Natural killer cell (primary cell): ENCODE measurements at regions not wholly inside any gene's neighbourhood (a gene's known extent, or its start where the extent isn't known, plus 50 kb on each side); places are given as distances from the start of the nearest gene placed in this dataset.
"Not testable (repeated sequence)": the region's sequence is repeated elsewhere in the genome, so short reads cannot be mapped to it uniquely, and the experiment has no call there.

Experiments used
- ATAC-seq, 3 donors: fragments of 150-1000 bp in 2 of 3; fragments of 200-7000 bp in 1 of 3; cut with Tn5 transposase; 1 replicate in 1 of 3; 2 replicates in 2 of 3; pipeline ENCODE4 v1.10.0; 2021; ENCODE audit warnings: mild to moderate bottlenecking in 2 of 3, moderate library complexity in 2 of 3
- DNase-seq, 2 donors: peaks; one replicate each; pipeline versions ENCODE4 v3.0.0 to v3.0.0-alpha.2; 2013 to 2021; ENCODE audit warnings: mixed read lengths in 1 of 2
- H3K27ac ChIP-seq: one replicate; pipeline ENCODE4 v1.5.1; 2013; ENCODE audit warnings: mild to moderate bottlenecking, low read length
- H3K27me3 ChIP-seq: one replicate; pipeline ENCODE4 v1.6.1; 2013; ENCODE audit warnings: low read length; ENCODE audit not compliant: control insufficient read depth, insufficient read depth
- H3K36me3 ChIP-seq: one replicate; pipeline ENCODE4 v1.6.1; 2013; ENCODE audit warnings: low read length; ENCODE audit not compliant: control insufficient read depth, insufficient read depth
- H3K4me1 ChIP-seq: one replicate; pipeline ENCODE4 v1.6.1; 2013; ENCODE audit warnings: low read length; ENCODE audit not compliant: control insufficient read depth, insufficient read depth
- H3K4me3 ChIP-seq: one replicate; pipeline ENCODE4 v1.5.1; 2013; ENCODE audit warnings: low read length
- H3K9me3 ChIP-seq: one replicate; pipeline ENCODE4 v1.6.1; 2013; ENCODE audit warnings: low read length; ENCODE audit not compliant: control insufficient read depth, insufficient read depth
- H3K27ac Mint-ChIP-seq, 2 donors: one replicate each; pipeline ENCODE4 v1.8.0; 2022; ENCODE audit warnings: mild to moderate bottlenecking in 2 of 2, mixed read lengths in 2 of 2, moderate library complexity in 1 of 2
- H3K27me3 Mint-ChIP-seq, 2 donors: one replicate each; pipeline ENCODE4 v1.8.0; 2022; ENCODE audit warnings: low read depth in 2 of 2, mixed read lengths in 2 of 2
- H3K36me3 Mint-ChIP-seq: one replicate; pipeline ENCODE4 v1.8.0; 2022; ENCODE audit warnings: mixed read lengths
- H3K4me1 Mint-ChIP-seq, 2 donors: one replicate each; pipeline ENCODE4 v1.8.0; 2022; ENCODE audit warnings: mixed read lengths in 2 of 2
- H3K4me3 Mint-ChIP-seq: one replicate; pipeline ENCODE4 v1.8.0; 2022; ENCODE audit warnings: mild to moderate bottlenecking, moderate library complexity, mixed read lengths
- H3K9me3 Mint-ChIP-seq, 2 donors: one replicate each; pipeline ENCODE4 v1.8.0; 2022; ENCODE audit warnings: mixed read lengths in 2 of 2
- CTCF ChIP-seq: fragments of 200-600 bp; IDR thresholded peaks from one replicate; pipeline ENCODE4 v1.8.0; 2022; ENCODE audit warnings: antibody characterized with exemption
- WGBS: methylation state at CpG from one replicate; pipeline ENCODE4 v1.1.7; 2013; ENCODE audit warnings: missing lambda C conversion rate; ENCODE audit not compliant: insufficient coverage; 5-methylcytosine and 5-hydroxymethylcytosine counted together
- intact Hi-C: fragments of 100-400 bp; cut with micrococcal nuclease; formaldehyde crosslinking; loops from one replicate; pipeline ENCODE4 v1.14.2; 2022

- Mint-ChIP-seq H3K9me3 (peaks cover 0 to 4% of the 10 kb centered on the region in 2 donors), H3K4me1 (no peaks in the 10 kb centered on the region), H3K27ac (no peak overlapping the region), H3K36me3 (no peaks in the 10 kb centered on the region), H3K4me3 (no peak overlapping the region), H3K27me3 (peaks cover 4 to 6% of the 10 kb centered on the region in 2 donors)
- ATAC-seq (no peak), DNase-seq (no peak)
- WGBS, result 82% methylated on average over 4 of the region's 4 CpGs
- no peaks in the 10 kb centered on the region for H3K27me3 ChIP-seq
- H3K9me3 ChIP-seq, result no peaks in the 10 kb centered on the region
- TF ChIP-seq CTCF, result no peak
- no peak overlapping the region for H3K4me3 ChIP-seq
- no peak overlapping the region for H3K27ac ChIP-seq
- intact Hi-C loops, result no loop called here
- no peaks in the 10 kb centered on the region for H3K4me1 ChIP-seq
- H3K36me3 ChIP-seq, result no peaks in the 10 kb centered on the region
Observed at GRCh38 chr12:115791331-115791730, 486.2 kb downstream of the MED13L start.

GRCh38 chr12:115790526-115790925 lies 487.0 kb downstream of the MED13L start:
- H3K36me3 ChIP-seq, result no peaks in the 10 kb centered on the region
- no peak overlapping the region for H3K4me3 ChIP-seq
- 100% methylated on average over 1 of the region's 1 CpG for WGBS
- H3K9me3 ChIP-seq, result no peaks in the 10 kb centered on the region
- Mint-ChIP-seq H3K4me3 (no peak overlapping the region), H3K4me1 (no peaks in the 10 kb centered on the region), H3K36me3 (no peaks in the 10 kb centered on the region), H3K27me3 (peaks cover 1 to 6% of the 10 kb centered on the region in 2 donors), H3K9me3 (peaks cover 0 to 2% of the 10 kb centered on the region in 2 donors), H3K27ac (no peak overlapping the region)
- H3K27me3 ChIP-seq, result no peaks in the 10 kb centered on the region
- ATAC-seq (no peak), DNase-seq (no peak)
- intact Hi-C loops, result no loop called here
- no peaks in the 10 kb centered on the region for H3K4me1 ChIP-seq
- no peak for TF ChIP-seq CTCF
- no peak overlapping the region for H3K27ac ChIP-seq

GRCh38 chr12:115786490-115786889 lies 491.0 kb downstream of the MED13L start:
- H3K4me1 ChIP-seq, H3K27me3 ChIP-seq, H3K27me3 Mint-ChIP-seq, H3K36me3 ChIP-seq, H3K4me3 ChIP-seq, DNase-seq, H3K9me3 Mint-ChIP-seq, H3K4me3 Mint-ChIP-seq, intact Hi-C loops, H3K9me3 ChIP-seq, H3K4me1 Mint-ChIP-seq, H3K27ac ChIP-seq, ATAC-seq, H3K27ac Mint-ChIP-seq, H3K36me3 Mint-ChIP-seq: not testable (repeated sequence)
- WGBS, result no CpG with 5 or more reads among the region's 3 CpGs

- WGBS, result 84% methylated on average over 3 of the region's 3 CpGs
- no peak for TF ChIP-seq CTCF
- H3K9me3 ChIP-seq, result no peaks in the 10 kb centered on the region
- intact Hi-C loops, result no loop called here
- Mint-ChIP-seq H3K27me3 (peaks cover 0 to 6% of the 10 kb centered on the region in 2 donors), H3K27ac (no peak overlapping the region), H3K9me3 (no peaks in the 10 kb centered on the region), H3K4me1 (no peaks in the 10 kb centered on the region), H3K4me3 (no peak overlapping the region), H3K36me3 (no peaks in the 10 kb centered on the region)
- no peaks in the 10 kb centered on the region for H3K36me3 ChIP-seq
- H3K4me3 ChIP-seq, result no peak overlapping the region
- ATAC-seq (no peak), DNase-seq (no peak)
- no peaks in the 10 kb centered on the region for H3K4me1 ChIP-seq
- H3K27me3 ChIP-seq, result no peaks in the 10 kb centered on the region
- H3K27ac ChIP-seq, result no peak overlapping the region
Observed at GRCh38 chr12:115785548-115785947, 491.9 kb downstream of the MED13L start.
